ENCODE measurements at regions not wholly inside any gene's neighbourhood (a gene's known extent, or its start where the extent isn't known, plus 50 kb on each side); places are given as distances from the start of the nearest gene placed in this dataset.

DNA sequence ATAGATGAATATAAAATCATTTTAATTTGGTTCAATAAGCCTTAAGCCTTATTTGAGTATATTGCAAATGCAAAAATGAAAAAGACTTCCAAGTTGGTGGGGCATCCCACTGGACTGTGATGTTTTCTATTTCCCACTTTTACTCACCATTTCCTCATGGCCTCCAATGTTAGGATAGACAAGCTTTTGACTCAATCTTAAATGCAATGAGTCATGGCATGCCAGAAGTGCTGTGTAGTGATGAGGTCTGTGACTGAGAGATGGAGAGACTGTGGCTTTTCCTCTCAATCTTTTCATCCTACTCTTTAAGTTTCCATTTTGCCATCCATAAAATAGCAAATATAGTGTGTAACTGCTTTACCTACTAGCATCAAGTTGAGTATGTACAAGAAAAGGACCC is 1401.2 kb upstream of the CELF4 start:
- Histone ChIP-seq H3K27ac (no peak overlapping the region), H3K4me1 (no peaks in the 10 kb centered on the region), H3K27me3 (ENCODE audit: low read depth) (no peaks in the 10 kb centered on the region), H3K36me3 (no peaks in the 10 kb centered on the region), H3K4me3 (no peak overlapping the region), H3K9me3 (no peaks in the 10 kb centered on the region)
- ATAC-seq (no peak), DNase-seq (no peak)
- TF ChIP-seq, protein P1, sequence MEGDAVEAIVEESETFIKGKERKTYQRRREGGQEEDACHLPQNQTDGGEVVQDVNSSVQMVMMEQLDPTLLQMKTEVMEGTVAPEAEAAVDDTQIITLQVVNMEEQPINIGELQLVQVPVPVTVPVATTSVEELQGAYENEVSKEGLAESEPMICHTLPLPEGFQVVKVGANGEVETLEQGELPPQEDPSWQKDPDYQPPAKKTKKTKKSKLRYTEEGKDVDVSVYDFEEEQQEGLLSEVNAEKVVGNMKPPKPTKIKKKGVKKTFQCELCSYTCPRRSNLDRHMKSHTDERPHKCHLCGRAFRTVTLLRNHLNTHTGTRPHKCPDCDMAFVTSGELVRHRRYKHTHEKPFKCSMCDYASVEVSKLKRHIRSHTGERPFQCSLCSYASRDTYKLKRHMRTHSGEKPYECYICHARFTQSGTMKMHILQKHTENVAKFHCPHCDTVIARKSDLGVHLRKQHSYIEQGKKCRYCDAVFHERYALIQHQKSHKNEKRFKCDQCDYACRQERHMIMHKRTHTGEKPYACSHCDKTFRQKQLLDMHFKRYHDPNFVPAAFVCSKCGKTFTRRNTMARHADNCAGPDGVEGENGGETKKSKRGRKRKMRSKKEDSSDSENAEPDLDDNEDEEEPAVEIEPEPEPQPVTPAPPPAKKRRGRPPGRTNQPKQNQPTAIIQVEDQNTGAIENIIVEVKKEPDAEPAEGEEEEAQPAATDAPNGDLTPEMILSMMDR (IDR thresholded peaks at IDR 0.05) = no peak
- intact Hi-C loops (cut with DNase I) = no loop called here

DNA sequence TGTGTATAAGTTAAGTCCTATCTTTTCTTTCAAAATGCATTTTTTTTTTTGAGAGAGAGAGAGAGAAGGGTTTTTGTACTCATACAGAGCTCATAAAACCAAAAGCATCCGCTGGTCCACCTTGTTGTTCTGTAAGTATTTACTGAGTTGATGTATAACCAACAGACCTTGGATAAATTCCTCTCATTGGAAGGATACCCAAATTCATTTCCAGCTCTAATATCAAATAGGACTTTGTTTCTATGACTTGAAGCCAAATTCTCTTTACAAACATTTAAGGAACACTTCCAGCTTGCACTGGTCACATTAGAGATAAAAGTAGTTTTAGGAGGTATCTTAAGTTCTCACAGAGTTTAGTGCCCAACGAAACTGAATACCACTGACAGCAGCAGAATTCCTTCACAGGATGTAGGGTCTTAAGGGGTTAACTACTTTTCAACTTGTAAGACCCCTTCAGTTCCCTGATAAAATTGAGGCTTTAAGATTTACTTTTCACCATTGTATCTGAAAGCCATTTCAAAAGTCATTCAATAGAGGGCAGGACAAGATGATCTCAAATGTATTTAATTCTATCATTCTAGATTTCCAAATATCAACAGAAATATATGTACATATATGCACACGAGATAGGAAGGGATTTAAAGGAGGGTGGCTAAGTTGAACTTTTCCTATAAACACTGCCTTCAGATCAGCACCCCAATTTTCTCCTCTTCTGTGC is 1398.5 kb upstream of the CELF4 start:
- ATAC-seq = no peak
- no peaks in the 10 kb centered on the region for H3K4me1 ChIP-seq
- H3K9me3 ChIP-seq = no peaks in the 10 kb centered on the region
- H3K4me3 ChIP-seq = no peak overlapping the region
- H3K27me3 ChIP-seq (ENCODE audit: low read depth) = no peaks in the 10 kb centered on the region
- TF ChIP-seq, protein P1 (IDR thresholded peaks at IDR 0.05) = no peak
- DNase-seq = no peak
- no peak overlapping the region for H3K27ac ChIP-seq
- intact Hi-C loops (cut with DNase I) = no loop called here
- H3K36me3 ChIP-seq = no peaks in the 10 kb centered on the region

DNA sequence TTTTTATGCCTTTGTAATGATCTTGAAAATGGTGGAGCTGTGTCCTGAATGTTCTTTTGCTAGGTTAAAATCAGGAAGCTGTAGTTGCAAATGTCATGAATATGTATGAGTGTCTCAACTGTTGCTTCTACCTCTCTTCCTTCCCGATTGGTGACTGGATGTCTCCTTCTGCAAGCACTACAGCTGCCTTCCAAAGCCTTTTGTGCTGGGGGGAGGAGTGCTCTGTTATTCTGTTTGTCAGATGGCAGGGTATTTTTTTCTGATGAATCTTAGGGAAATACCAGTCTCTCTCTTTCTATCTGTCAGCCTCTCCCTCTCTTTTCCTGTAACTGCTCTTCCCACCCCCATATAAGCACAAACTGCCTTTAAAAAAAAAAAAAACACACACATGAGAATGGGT is 1396.3 kb upstream of the CELF4 start:
- no peaks in the 10 kb centered on the region for H3K27me3 ChIP-seq (ENCODE audit: low read depth)
- H3K4me1 ChIP-seq = no peaks in the 10 kb centered on the region
- H3K36me3 ChIP-seq = no peaks in the 10 kb centered on the region
- no peak for ATAC-seq
- DNase-seq = no peak
- no peak overlapping the region for H3K27ac ChIP-seq
- intact Hi-C loops (cut with DNase I) = no loop called here
- no peaks in the 10 kb centered on the region for H3K9me3 ChIP-seq
- TF ChIP-seq, protein P1 (IDR thresholded peaks at IDR 0.05) = no peak
- H3K4me3 ChIP-seq = no peak overlapping the region

DNA sequence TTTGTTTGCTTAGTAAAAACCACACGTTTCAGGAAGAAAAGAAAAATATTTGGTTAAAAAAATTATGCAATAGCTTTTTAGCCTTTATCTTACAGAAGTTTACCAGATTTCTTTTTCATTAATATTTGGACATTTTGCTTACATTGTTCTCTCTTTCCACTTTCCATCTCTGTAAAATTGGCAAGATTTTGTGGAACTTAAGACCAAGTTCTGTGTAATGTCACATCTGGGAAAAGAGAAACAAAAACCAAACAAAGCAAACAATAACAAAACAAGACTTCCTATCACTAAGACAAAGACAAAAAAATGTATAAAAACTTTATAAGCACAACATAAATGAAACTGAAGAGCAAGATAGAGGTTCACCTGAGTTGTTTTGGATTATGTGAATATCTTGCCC is 1392.1 kb upstream of the CELF4 start:
- TF ChIP-seq, protein P1 (IDR thresholded peaks at IDR 0.05) = no peak
- H3K9me3 ChIP-seq = no peaks in the 10 kb centered on the region
- H3K27me3 ChIP-seq (ENCODE audit: low read depth) = no peaks in the 10 kb centered on the region
- no peak overlapping the region for H3K4me3 ChIP-seq
- intact Hi-C loops (cut with DNase I) = no loop called here
- H3K36me3 ChIP-seq = no peaks in the 10 kb centered on the region
- no peak overlapping the region for H3K27ac ChIP-seq
- DNase-seq = no peak
- no peaks in the 10 kb centered on the region for H3K4me1 ChIP-seq
- no peak for ATAC-seq

DNA sequence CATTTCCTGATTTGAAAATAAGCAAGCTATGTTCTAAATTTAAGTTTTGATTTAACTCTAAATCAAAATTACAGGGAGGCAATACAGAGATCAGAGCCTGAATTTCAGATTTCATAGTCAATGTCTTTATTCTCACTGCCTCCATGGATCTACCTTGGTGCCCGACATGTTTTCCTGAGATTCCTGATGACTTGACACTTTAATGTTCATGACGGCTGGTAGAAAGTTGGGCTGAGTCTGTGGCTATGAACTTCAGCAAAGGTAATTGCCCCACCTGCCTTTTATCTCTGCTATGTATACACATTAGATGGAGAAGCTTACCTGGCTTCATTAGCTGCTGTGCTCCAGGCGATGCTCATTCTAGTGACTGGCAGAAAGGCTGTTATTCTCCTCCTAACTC is 1390.5 kb upstream of the CELF4 start:
- Histone ChIP-seq H3K27me3 (ENCODE audit: low read depth) (no peaks in the 10 kb centered on the region), H3K4me1 (no peaks in the 10 kb centered on the region), H3K27ac (no peak overlapping the region), H3K4me3 (no peak overlapping the region), H3K36me3 (no peaks in the 10 kb centered on the region), H3K9me3 (no peaks in the 10 kb centered on the region)
- TF ChIP-seq, protein P1 (IDR thresholded peaks at IDR 0.05) = no peak
- ATAC-seq = no peak
- no peak for DNase-seq
- intact Hi-C loops (cut with DNase I) = no loop called here
